Kidney capillary endothelial cell (primary cell): ENCODE measurements at regions not wholly inside any gene's neighbourhood (a gene's known extent, or its start where the extent isn't known, plus 50 kb on each side); places are given as distances from the start of the nearest gene placed in this dataset.

Experiments used
- DNase-seq: peaks from one replicate; pipeline ENCODE4 v3.0.0-alpha.2; 2018; ENCODE audit warnings: low spot score

- DNase-seq: no peak
Measured at GRCh38 chr12:83821967-83822366, 1090.6 kb downstream of the SLC6A15 start.

DNA sequence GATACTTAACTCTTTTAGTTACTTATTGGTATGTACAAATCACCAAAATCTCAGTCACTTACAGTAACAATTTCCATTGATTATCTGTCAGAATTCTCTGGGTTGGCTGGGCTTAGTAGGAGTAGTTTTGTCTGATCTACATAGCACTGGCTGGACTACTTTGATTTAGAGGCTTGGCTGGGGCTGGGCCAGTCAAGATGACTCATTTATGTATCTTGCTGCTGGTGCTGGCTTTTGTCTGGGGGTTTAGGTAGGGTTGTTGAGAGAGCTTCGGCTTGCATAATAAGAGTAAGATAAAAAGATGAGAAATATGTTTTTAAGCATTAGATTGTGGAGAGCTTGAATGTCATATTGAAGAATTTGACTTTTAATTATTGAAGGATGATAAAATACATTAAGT is 1093.7 kb downstream of the SLC6A15 start:
- no peak for DNase-seq

GRCh38 chr12:83817730-83818129 is 1094.9 kb downstream of the SLC6A15 start:
- no peak for DNase-seq

DNA sequence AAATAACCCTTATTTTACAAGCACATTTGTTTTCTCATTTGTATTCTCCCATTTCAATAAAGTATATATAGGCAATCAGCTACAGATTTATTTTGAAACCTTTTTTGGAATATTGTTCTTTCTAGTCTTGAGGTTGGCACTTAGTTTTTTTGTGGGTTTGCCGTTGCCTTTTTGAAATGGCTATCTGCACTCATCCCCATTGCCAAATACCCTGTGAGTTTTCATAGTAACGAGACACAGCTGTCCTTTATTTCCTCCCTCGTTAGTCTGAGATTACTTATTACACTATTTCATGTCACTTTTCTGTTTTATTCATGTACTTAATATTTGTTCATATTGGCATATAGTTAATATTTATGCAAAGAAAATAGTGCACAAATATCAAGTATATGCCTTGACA is 1104.0 kb downstream of the SLC6A15 start:
- no peak for DNase-seq

DNA sequence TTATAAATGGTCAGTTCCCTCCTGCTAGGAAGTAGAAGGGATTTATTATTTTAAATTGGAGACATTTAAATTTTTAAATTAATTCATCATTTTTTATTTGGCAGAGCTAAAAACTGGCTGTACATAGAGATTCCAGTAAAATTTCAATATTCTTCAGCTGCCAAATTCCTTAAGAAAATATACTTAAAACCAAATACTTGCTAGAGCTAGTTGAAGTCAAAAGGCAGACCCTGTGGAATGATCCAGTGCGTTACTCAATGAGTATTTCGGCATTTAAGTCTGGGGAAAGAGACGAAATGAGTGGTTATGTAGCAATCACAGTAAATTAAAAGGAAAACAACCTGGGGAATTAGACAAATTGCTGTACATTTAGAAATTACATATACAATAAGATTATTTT is 1104.7 kb downstream of the SLC6A15 start:
- DNase-seq: no peak

- DNase-seq: no peak
Measured at GRCh38 chr12:83805873-83806272, 1106.7 kb downstream of the SLC6A15 start.

- no peak for DNase-seq
Measured at GRCh38 chr12:83805156-83805772, 1107.3 kb downstream of the SLC6A15 start.

- no peak for DNase-seq
Measured at GRCh38 chr12:83801972-83802371, 1110.6 kb downstream of the SLC6A15 start.

- DNase-seq: no peak
Measured at GRCh38 chr12:83800022-83800421, 1112.6 kb downstream of the SLC6A15 start.

DNA sequence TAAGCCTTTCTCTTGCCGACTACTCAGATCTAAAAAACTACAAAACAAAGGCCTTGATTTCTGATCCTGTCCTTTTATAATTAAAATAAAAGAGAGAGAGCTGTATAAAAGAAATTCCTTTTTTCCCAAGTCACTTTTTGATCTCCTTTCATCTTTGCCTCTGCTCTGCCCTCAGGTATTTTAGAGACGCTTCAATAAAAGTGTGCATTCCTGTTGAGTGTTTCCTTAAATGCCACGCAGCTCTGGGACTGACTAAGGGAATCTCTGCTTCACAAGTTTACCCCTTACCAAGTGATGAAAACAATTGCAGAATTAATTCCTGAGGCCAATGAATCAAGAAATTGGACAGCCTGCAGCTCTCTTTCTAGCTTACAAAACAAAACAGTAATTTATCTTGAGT is 1109.8 kb downstream of the TMTC2 start:
- no peak for DNase-seq

- DNase-seq: no peak
Measured at GRCh38 chr12:83793616-83794015, 1106.9 kb downstream of the TMTC2 start.

GRCh38 chr12:83784298-83784890 is 1097.7 kb downstream of the TMTC2 start:
- DNase-seq: no peak

GRCh38 chr12:83779526-83779925 is 1092.8 kb downstream of the TMTC2 start:
- DNase-seq: no peak

GRCh38 chr12:83769151-83769550 is 1082.4 kb downstream of the TMTC2 start:
- DNase-seq: no peak

- DNase-seq: no peak
Measured at GRCh38 chr12:83767723-83768122, 1081.0 kb downstream of the TMTC2 start.

DNA sequence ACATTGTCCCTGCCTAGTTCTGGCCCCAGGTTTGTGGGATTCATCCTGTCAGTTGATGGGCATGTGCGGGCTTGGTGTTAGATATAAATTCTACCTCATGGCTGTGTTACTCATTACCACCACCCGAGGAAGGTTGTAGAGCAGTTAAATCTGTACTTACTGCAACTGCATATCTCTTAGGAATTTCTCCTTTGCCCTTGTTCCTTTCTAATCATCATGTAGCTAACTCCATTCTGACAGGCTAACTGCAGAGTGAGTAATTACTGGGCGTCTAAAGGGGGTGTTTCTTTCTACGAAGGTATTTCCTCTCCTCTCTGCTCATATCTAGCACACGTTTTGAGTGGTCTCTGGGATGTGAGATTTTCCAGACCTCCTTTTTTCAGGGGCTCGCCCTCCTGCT is 1076.7 kb downstream of the TMTC2 start:
- no peak for DNase-seq

DNA sequence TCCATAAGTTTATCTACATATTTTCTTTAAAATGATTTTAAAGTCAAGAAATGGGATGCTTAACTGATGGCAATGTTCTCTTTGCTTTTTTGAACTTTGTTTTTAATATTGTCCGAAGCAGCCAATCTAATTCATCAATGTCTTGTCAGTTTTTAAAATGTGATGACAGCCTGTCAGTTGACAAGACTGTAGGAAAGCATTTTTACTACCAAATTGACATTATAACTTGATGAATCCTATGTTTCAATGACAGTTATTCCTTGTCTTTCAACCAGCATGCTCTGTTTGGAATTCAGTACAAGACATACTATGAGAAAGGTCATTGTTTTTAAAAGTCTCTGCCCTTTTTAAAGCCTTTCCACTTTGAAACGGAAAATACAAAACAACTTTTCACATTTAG is 1073.2 kb downstream of the TMTC2 start:
- no peak for DNase-seq

GRCh38 chr12:83758888-83759631 is 1072.4 kb downstream of the TMTC2 start:
- DNase-seq: no peak

DNA sequence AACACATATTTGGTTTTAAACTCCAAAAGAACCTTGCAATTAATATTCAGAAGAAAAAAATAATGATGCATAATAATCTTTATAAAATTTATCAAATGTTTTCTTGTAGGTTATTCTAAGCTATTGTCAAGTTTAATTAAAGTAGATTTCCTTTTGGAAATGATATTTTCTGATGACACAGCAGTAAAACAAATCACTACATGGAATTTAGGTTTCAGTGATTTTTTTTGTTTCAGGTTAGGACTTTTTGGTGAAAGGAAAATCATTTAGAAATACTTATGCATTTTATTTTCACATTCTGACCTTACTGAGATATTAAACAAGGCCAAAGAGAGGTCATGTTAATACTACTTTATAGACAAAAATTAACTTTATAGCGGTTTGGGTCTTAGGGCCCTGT is 1067.2 kb downstream of the TMTC2 start:
- no peak for DNase-seq

- no peak for DNase-seq
Measured at GRCh38 chr12:83753205-83753604, 1066.5 kb downstream of the TMTC2 start.

DNA sequence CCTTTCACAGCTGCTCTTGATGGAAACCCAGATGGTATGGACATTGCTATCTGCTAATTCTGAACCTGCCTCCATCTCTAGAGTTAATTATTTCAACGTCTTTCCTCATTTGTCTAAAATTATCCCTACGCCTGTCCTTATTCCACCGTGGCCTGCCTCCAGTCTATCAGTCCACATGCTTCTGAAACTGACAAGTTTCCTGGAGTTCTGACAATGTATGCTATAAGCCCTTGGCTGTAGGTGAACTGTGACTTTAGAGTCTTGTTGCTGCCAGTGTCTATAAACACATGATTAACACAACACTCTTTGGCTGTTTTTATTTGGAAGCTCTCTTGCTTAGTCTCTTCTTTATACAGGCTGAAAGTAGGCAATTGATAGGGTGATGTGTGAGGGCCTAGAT is 1052.9 kb downstream of the TMTC2 start:
- no peak for DNase-seq

- no peak for DNase-seq
Measured at GRCh38 chr12:83710851-83711250, 1024.1 kb downstream of the TMTC2 start.

DNA sequence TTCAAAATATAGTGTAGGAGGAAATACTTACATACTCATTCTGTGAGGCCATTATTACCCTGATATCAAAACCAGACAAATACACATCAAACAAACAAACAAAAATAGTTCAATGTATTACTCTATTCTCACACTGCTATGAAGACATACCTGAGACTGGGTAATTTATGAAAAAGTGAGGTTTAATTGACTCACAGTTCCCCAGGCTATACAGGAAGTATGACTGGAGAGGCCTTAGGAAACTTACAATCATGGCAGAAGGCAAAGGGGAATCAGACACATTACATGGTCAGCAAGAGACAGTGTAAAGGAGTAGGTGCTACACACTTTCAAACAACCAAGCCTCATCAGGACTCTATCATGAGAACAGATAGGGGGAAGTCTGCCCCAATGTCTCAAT is 1023.2 kb downstream of the TMTC2 start:
- no peak for DNase-seq

GRCh38 chr12:83700838-83701237 is 1014.1 kb downstream of the TMTC2 start:
- DNase-seq: no peak
